GM18867 (cell line): ENCODE measurements at regions not wholly inside any gene's neighbourhood (a gene's known extent, or its start where the extent isn't known, plus 50 kb on each side); places are given as distances from the start of the nearest gene placed in this dataset.
A peak's percentile ranks its signal among the peaks of the same experiment; 100 is the strongest.
"Not testable (repeated sequence)": the region's sequence is repeated elsewhere in the genome, so short reads cannot be mapped to it uniquely, and the experiment has no call there.

Experiments
- ATAC-seq: cut with Tn5 transposase; IDR thresholded peaks from one replicate; pipeline ENCODE4 v1.9.1; 2021; ENCODE audit warnings: mild to moderate bottlenecking, moderate library complexity; ENCODE audit not compliant: unreplicated experiment

GRCh38 chr10:59033622-59034021 lies 142.8 kb upstream of the PHYHIPL start:
- ATAC-seq, result no peak

- ATAC-seq, result peak; percentile 100
Observed at GRCh38 chr10:59036311-59037017, 140.0 kb upstream of the PHYHIPL start.

- ATAC-seq, result no peak
Observed at GRCh38 chr10:59037018-59037389, 139.4 kb upstream of the PHYHIPL start.

- no peak for ATAC-seq
Observed at GRCh38 chr10:59037506-59037905, 138.9 kb upstream of the PHYHIPL start.

GRCh38 chr10:59043358-59043757 lies 133.1 kb upstream of the PHYHIPL start:
- not testable (repeated sequence) for ATAC-seq

GRCh38 chr10:59047180-59047579 lies 129.3 kb upstream of the PHYHIPL start:
- no peak for ATAC-seq

GRCh38 chr10:59047957-59048618 lies 128.4 kb upstream of the PHYHIPL start:
- peak; percentile 93 for ATAC-seq

GRCh38 chr10:59053502-59053901 lies 122.9 kb upstream of the PHYHIPL start:
- ATAC-seq, result not testable (repeated sequence)

GRCh38 chr10:59055045-59055444 lies 121.4 kb upstream of the PHYHIPL start:
- ATAC-seq, result no peak

GRCh38 chr10:59057345-59057744 lies 119.1 kb upstream of the PHYHIPL start:
- no peak for ATAC-seq

- peak; percentile 86 for ATAC-seq
Observed at GRCh38 chr10:59060852-59061251, 115.6 kb upstream of the PHYHIPL start.

- ATAC-seq, result no peak
Observed at GRCh38 chr10:59063491-59063890, 113.0 kb upstream of the PHYHIPL start.

- no peak for ATAC-seq
Observed at GRCh38 chr10:59064080-59064692, 112.3 kb upstream of the PHYHIPL start.

GRCh38 chr10:59064759-59065539 lies 111.5 kb upstream of the PHYHIPL start:
- ATAC-seq, result no peak

- peak; percentile 52 for ATAC-seq
Observed at GRCh38 chr10:59068581-59069191, 107.8 kb upstream of the PHYHIPL start.

- ATAC-seq, result no peak
Observed at GRCh38 chr10:59072038-59072437, 104.4 kb upstream of the PHYHIPL start.

GRCh38 chr10:59073456-59074053 lies 102.9 kb upstream of the PHYHIPL start:
- ATAC-seq, result no peak

- ATAC-seq, result no peak
Observed at GRCh38 chr10:59075576-59075975, 100.9 kb upstream of the PHYHIPL start.

- no peak for ATAC-seq
Observed at GRCh38 chr10:59077855-59078254, 98.6 kb upstream of the PHYHIPL start.

GRCh38 chr10:59078978-59079377 lies 97.5 kb upstream of the PHYHIPL start:
- no peak for ATAC-seq
